Uterus (tissue), 2 donors: ENCODE measurements at regions not wholly inside any gene's neighbourhood (a gene's known extent, or its start where the extent isn't known, plus 50 kb on each side); places are given as distances from the start of the nearest gene placed in this dataset.

Experiments used
- POLR2A ChIP-seq, 2 donors: fragments of 450-650 bp; IDR thresholded peaks; one replicate each; pipeline ENCODE4 v1.6.1; 2016; ENCODE audit warnings: antibody characterized with exemption in 2 of 2, mild to moderate bottlenecking in 1 of 2, moderate library complexity in 1 of 2
- TF ChIP-seq, protein P1 (sequence below), 4 experiments: fragments of 200-600 bp in 2 of 4; fragments of 450-650 bp in 2 of 4; sonication (generic) in 2 of 4; IDR thresholded peaks; one replicate each; pipeline ENCODE4 v1.5.1; 2016 to 2019; ENCODE audit warnings: antibody characterized with exemption in 4 of 4, mild to moderate bottlenecking in 2 of 4, moderate library complexity in 1 of 4

DNA sequence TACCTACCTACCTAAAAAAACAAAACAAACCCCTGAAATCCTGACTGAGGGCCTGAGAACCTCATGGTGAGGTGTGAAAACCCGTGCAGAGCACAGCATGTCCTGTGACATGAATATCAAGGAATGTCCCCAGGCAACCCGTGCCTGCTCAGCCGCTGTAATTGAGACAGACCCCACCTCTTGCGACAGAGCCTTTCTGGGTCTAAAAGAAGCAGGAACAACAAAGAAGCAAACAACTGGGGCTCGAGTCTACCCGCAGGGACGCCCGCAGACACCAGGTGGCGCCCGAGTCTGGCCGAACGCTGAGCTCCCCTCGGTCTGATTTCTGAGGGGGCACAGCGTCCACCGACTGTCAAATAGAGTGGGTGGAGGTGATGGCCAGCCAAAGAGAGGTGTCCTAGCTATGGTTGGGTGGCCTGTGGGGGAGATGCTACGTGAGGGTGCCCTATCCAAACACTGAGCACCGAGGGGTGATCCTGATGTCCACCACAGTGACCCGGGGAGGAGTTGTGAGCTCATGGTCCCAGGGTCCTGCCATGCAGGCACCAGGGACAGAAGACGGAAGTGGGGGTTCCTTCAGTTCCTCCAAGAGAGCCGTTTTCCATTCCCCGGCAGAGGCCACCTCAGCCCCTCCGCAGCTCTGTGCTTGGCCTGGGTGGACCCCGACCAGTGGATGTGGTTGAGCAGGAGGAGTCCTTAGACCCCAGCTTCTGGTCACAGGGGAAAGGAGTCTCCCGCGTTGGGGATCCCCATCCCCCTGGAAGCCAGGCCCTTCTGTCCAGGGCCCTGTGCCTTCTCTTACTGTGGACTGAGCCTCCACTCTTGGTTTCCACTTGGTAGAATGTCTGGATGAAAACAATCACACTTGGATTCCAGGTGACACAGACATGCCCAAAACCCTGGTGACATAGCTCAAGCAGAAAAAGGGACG is 268.2 kb downstream of the CDC5L start:
- TF ChIP-seq, protein P1, sequence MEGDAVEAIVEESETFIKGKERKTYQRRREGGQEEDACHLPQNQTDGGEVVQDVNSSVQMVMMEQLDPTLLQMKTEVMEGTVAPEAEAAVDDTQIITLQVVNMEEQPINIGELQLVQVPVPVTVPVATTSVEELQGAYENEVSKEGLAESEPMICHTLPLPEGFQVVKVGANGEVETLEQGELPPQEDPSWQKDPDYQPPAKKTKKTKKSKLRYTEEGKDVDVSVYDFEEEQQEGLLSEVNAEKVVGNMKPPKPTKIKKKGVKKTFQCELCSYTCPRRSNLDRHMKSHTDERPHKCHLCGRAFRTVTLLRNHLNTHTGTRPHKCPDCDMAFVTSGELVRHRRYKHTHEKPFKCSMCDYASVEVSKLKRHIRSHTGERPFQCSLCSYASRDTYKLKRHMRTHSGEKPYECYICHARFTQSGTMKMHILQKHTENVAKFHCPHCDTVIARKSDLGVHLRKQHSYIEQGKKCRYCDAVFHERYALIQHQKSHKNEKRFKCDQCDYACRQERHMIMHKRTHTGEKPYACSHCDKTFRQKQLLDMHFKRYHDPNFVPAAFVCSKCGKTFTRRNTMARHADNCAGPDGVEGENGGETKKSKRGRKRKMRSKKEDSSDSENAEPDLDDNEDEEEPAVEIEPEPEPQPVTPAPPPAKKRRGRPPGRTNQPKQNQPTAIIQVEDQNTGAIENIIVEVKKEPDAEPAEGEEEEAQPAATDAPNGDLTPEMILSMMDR (IDR thresholded peaks at IDR 0.05), result peak; percentile 75 to 88 (median 80)
- no peak for TF ChIP-seq POLR2A (IDR thresholded peaks at IDR 0.05)
